HCT116 (cell line): ENCODE measurements at regions not wholly inside any gene's neighbourhood (a gene's known extent, or its start where the extent isn't known, plus 50 kb on each side); places are given as distances from the start of the nearest gene placed in this dataset.

Experiments
- ATAC-seq: fragments of 200-7000 bp; cut with Tn5 transposase; 2 replicates; pipeline ENCODE4 v1.9.1; 2020; ENCODE audit warnings: mild to moderate bottlenecking, moderate library complexity
- BruUV-seq: library from RNA; stranded (reverse); fragments of 400-500 nt; replicated peaks from 2 replicates; lab custom pipeline; 2021; lab: Mats Ljungman, UMichigan
- CTCF ChIA-PET: fragments of 300-600 bp; sonication (Branson Sonifier 250); formaldehyde crosslinking; loops from one replicate; lab custom pipeline; 2021; ENCODE audit warnings: antibody characterized with exemption; lab: Charles Lee
- POLR2A ChIA-PET: fragments of 300-600, 350-600 bp; sonication (Branson Sonifier 250); formaldehyde crosslinking; loops from one replicate; lab custom pipeline; 2021; ENCODE audit warnings: antibody characterized with exemption; lab: Charles Lee
- RAD21 ChIA-PET, 2 experiments: fragments of 300-600 bp; sonication (Branson Sonifier 250); formaldehyde crosslinking; loops; one replicate each; lab custom pipeline; 2023; ENCODE audit warnings: low total read pairs in 2 of 2; ENCODE audit not compliant: uncharacterized antibody in 2 of 2, unreplicated experiment in 2 of 2, low non-redundant PET in 1 of 2; lab: Charles Lee
- DNase-seq: peaks from one replicate; pipeline ENCODE4 v3.0.0-alpha.2; 2010; ENCODE audit warnings: low read depth, low spot score
- H2AFZ ChIP-seq: fragments of 200-600 bp; shearing (Covaris generic), sonication (generic); 2 replicates; pipeline ENCODE4 v1.6.1; 2017; ENCODE audit warnings: low read depth, mixed run types, mixed read lengths, antibody characterized with exemption, low read length; ENCODE audit not compliant: poor library complexity, severe bottlenecking
- H3K27ac ChIP-seq: 2 replicates; pipeline ENCODE4 v1.5.1; 2012; ENCODE audit warnings: low read depth, low read length
- H3K27me3 ChIP-seq: fragments of 200-600 bp; sonication (generic); 2 replicates; pipeline ENCODE4 v1.6.1; 2016; ENCODE audit warnings: mixed run types, low read length, mixed read lengths; ENCODE audit not compliant: insufficient read depth
- H3K36me3 ChIP-seq, 2 experiments: fragments of 200-500 bp in 1 of 2; fragments of 200-600 bp in 1 of 2; sonication (Bioruptor generic) in 1 of 2; sonication (generic) in 1 of 2; 2 replicates each; pipeline versions ENCODE4 v1.5.1 to v1.6.1; 2014 to 2016; ENCODE audit warnings: low read length in 2 of 2, inconsistent platforms in 1 of 2, mixed read lengths in 1 of 2, mixed run types in 1 of 2; ENCODE audit not compliant: insufficient read depth in 2 of 2, control insufficient read depth in 1 of 2
- H3K4me1 ChIP-seq, 2 experiments: fragments of 200-600 bp in 1 of 2; sonication (generic) in 1 of 2; 2 replicates each; pipeline versions ENCODE4 v1.5.1 to v1.6.1; 2012 to 2017; ENCODE audit warnings: low read length in 2 of 2, inconsistent platforms in 1 of 2, mild to moderate bottlenecking in 1 of 2, mixed read lengths in 1 of 2, mixed run types in 1 of 2, moderate library complexity in 1 of 2; ENCODE audit not compliant: insufficient read depth in 2 of 2, control insufficient read depth in 1 of 2
- H3K4me2 ChIP-seq: fragments of 200-600 bp; sonication (generic); 2 replicates; pipeline ENCODE4 v1.6.1; 2017; ENCODE audit warnings: mixed run types, low read length, mixed read lengths
- H3K4me3 ChIP-seq, 2 experiments: fragments of 200-600 bp in 1 of 2; sonication (generic) in 1 of 2; replicated peaks in 1 of 2; 2 replicates each; pipeline ENCODE4 v1.5.1; 2011 to 2016; ENCODE audit warnings: low read length in 2 of 2, control low read depth in 1 of 2, low read depth in 1 of 2, mild to moderate bottlenecking in 1 of 2, mixed read lengths in 1 of 2, mixed run types in 1 of 2
- H3K79me2 ChIP-seq: fragments of 200-600 bp; sonication (generic); 2 replicates; pipeline ENCODE4 v1.6.1; 2017; ENCODE audit warnings: mild to moderate bottlenecking, mixed run types, low read length, moderate library complexity, mixed read lengths; ENCODE audit not compliant: insufficient read depth
- H3K9ac ChIP-seq: fragments of 200-600 bp; sonication (generic); 2 replicates; pipeline ENCODE4 v1.6.1; 2016; ENCODE audit warnings: low read length, mixed read lengths
- H3K9me2 ChIP-seq: fragments of 200-600 bp; sonication (generic), shearing (Covaris generic); 2 replicates; pipeline ENCODE4 v1.6.1; 2017; ENCODE audit warnings: mixed run types, mild to moderate bottlenecking, moderate library complexity; ENCODE audit not compliant: insufficient read depth
- H3K9me3 ChIP-seq, 2 experiments: fragments of 200-500 bp in 1 of 2; fragments of 200-600 bp in 1 of 2; sonication (Bioruptor generic) in 1 of 2; sonication (generic) in 1 of 2; 2 replicates each; pipeline ENCODE4 v1.6.1; 2014 to 2017; ENCODE audit warnings: low read length in 2 of 2, mixed read lengths in 2 of 2, inconsistent platforms in 1 of 2, low read depth in 1 of 2, mild to moderate bottlenecking in 1 of 2, mixed run types in 1 of 2, moderate library complexity in 1 of 2; ENCODE audit not compliant: control insufficient read depth in 1 of 2, insufficient read depth in 1 of 2
- H4K20me1 ChIP-seq: fragments of 200-600 bp; sonication (generic), shearing (Covaris generic); 2 replicates; pipeline ENCODE4 v1.6.1; 2017; ENCODE audit warnings: mixed run types, mild to moderate bottlenecking, moderate library complexity; ENCODE audit not compliant: insufficient read depth
- CBX3 ChIP-seq: IDR thresholded peaks from 2 replicates; pipeline ENCODE4 v1.6.1; 2012; ENCODE audit warnings: low read depth
- ELF1 ChIP-seq: IDR thresholded peaks from 2 replicates; pipeline ENCODE4 v1.6.1; 2012; ENCODE audit warnings: low read depth, borderline replicate concordance
- EZH2phosphoT487 ChIP-seq: fragments of 200-600 bp; IDR thresholded peaks from 2 replicates; pipeline ENCODE4 v1.6.1; 2018; ENCODE audit warnings: antibody characterized with exemption, borderline replicate concordance
- FOSL1 ChIP-seq: IDR thresholded peaks from 2 replicates; pipeline ENCODE4 v1.6.1; 2012; ENCODE audit warnings: low read depth
- POLR2A ChIP-seq: IDR thresholded peaks from 2 replicates; pipeline ENCODE4 v1.7.0; 2011; ENCODE audit warnings: borderline replicate concordance; ENCODE audit not compliant: insufficient read depth, insufficient read length; ENCODE audit errors: extremely low read depth
- POLR2AphosphoS5 ChIP-seq: IDR thresholded peaks from 2 replicates; pipeline ENCODE4 v1.6.1; 2011; ENCODE audit warnings: mild to moderate bottlenecking, low read depth, low read length, moderate library complexity
- RAD21 ChIP-seq: IDR thresholded peaks from 2 replicates; pipeline ENCODE4 v1.6.1; 2012; ENCODE audit warnings: low read depth, mild to moderate bottlenecking
- SIN3A ChIP-seq: IDR thresholded peaks from 2 replicates; pipeline ENCODE4 v1.6.1; 2012; ENCODE audit warnings: low read depth
- SP1 ChIP-seq: IDR thresholded peaks from 2 replicates; pipeline ENCODE4 v1.6.1; 2012; ENCODE audit warnings: low read depth
- SRF ChIP-seq: IDR thresholded peaks from 2 replicates; pipeline ENCODE4 v1.6.1; 2012; ENCODE audit warnings: low read depth
- TCF7L2 ChIP-seq: IDR thresholded peaks from 2 replicates; pipeline ENCODE4 v1.7.0; 2011; ENCODE audit warnings: borderline replicate concordance, inconsistent platforms; ENCODE audit not compliant: insufficient read depth, insufficient read length; ENCODE audit errors: extremely low read depth
- ZFX ChIP-seq: fragments of 450-650 bp; IDR thresholded peaks from 2 replicates; pipeline ENCODE4 v1.6.1; 2017
- ZNF274 ChIP-seq: fragments of 200-500 bp; sonication (Bioruptor generic); IDR thresholded peaks from 2 replicates; pipeline ENCODE4 v1.6.1; 2014; ENCODE audit warnings: mild to moderate bottlenecking, low read depth, low read length, inconsistent platforms
- intact Hi-C: fragments of 100-400 bp; cut with micrococcal nuclease; formaldehyde crosslinking; loops from 2 replicates; pipeline ENCODE4 v1.10.0; 2022
- TF ChIP-seq, protein P1 (sequence below), 3 experiments: fragments of 200-600 bp in 1 of 3; sonication (generic) in 1 of 3; IDR thresholded peaks in 2 of 3; conservative IDR thresholded peaks in 1 of 3; 2 replicates each; pipeline ENCODE4 v1.5.1; 2012 to 2017; ENCODE audit warnings: low read depth in 2 of 3, low read length in 2 of 3, antibody characterized with exemption in 1 of 3, borderline replicate concordance in 1 of 3, control low read depth in 1 of 3, mild to moderate bottlenecking in 1 of 3, mixed read lengths in 1 of 3, mixed run types in 1 of 3, moderate library complexity in 1 of 3; ENCODE audit not compliant: insufficient read depth in 1 of 3
- TF ChIP-seq, protein P2 (sequence below): IDR thresholded peaks from 2 replicates; pipeline ENCODE4 v1.6.1; 2012

DNA sequence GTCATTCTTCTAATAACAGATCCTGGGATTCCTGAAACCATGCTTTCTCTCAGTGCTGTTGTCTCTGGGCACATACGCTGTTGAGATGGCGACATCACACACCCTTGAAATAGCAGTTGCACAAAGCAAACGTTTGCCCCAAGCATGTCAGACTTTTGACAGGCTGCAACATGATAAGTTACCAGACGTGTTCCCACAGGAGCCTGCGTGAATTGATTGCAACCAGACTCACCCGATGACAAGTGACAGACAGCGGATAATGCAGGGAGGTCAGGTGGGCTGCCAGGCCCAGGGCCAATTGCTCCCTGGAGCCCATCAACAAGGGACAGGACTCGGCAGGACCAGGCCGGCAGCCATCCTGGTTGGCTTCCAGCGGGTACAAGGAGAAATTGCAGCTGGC, 310.9 kb downstream of the SIPA1L2 start:
- CTCF ChIA-PET: no interaction called here
- H3K4me3 ChIP-seq: no peak overlapping the region
- H3K27ac ChIP-seq: no peak overlapping the region
- BruUV-seq: no TSS peak
- H3K36me3 ChIP-seq: no peaks in the 10 kb centered on the region
- no peaks in the 10 kb centered on the region for H3K9me2 ChIP-seq
- no peak overlapping the region for H2AFZ ChIP-seq
- RAD21 ChIA-PET: no interaction called here
- H3K79me2 ChIP-seq: no peaks in the 10 kb centered on the region
- no peaks in the 10 kb centered on the region for H3K27me3 ChIP-seq
- H3K4me2 ChIP-seq: no peak overlapping the region
- no peaks in the 10 kb centered on the region for H3K9me3 ChIP-seq
- ATAC-seq: no peak
- H4K20me1 ChIP-seq: no peaks in the 10 kb centered on the region
- no peak for DNase-seq
- H3K9ac ChIP-seq: no peak overlapping the region
- TF ChIP-seq ZNF274 (no peak), SIN3A (no peak), FOSL1 (no peak), RAD21 (no peak), SP1 (no peak), POLR2A (no peak), CBX3 (no peak)
- TF ChIP-seq, protein P1, sequence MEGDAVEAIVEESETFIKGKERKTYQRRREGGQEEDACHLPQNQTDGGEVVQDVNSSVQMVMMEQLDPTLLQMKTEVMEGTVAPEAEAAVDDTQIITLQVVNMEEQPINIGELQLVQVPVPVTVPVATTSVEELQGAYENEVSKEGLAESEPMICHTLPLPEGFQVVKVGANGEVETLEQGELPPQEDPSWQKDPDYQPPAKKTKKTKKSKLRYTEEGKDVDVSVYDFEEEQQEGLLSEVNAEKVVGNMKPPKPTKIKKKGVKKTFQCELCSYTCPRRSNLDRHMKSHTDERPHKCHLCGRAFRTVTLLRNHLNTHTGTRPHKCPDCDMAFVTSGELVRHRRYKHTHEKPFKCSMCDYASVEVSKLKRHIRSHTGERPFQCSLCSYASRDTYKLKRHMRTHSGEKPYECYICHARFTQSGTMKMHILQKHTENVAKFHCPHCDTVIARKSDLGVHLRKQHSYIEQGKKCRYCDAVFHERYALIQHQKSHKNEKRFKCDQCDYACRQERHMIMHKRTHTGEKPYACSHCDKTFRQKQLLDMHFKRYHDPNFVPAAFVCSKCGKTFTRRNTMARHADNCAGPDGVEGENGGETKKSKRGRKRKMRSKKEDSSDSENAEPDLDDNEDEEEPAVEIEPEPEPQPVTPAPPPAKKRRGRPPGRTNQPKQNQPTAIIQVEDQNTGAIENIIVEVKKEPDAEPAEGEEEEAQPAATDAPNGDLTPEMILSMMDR (IDR thresholded peaks at IDR 0.05 in 2 of 3, conservative IDR thresholded peaks at IDR 0.05 in 1 of 3; ENCODE audit: borderline replicate concordance in 1 of 3, insufficient read depth in 1 of 3, low read depth in 2 of 3, low read length in 2 of 3): no peak
- TF ChIP-seq, protein P2, sequence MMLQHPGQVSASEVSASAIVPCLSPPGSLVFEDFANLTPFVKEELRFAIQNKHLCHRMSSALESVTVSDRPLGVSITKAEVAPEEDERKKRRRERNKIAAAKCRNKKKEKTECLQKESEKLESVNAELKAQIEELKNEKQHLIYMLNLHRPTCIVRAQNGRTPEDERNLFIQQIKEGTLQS: no peak
- POLR2A ChIA-PET: no interaction called here
- intact Hi-C loops: no loop called here
- H3K4me1 ChIP-seq: no peaks in the 10 kb centered on the region

DNA sequence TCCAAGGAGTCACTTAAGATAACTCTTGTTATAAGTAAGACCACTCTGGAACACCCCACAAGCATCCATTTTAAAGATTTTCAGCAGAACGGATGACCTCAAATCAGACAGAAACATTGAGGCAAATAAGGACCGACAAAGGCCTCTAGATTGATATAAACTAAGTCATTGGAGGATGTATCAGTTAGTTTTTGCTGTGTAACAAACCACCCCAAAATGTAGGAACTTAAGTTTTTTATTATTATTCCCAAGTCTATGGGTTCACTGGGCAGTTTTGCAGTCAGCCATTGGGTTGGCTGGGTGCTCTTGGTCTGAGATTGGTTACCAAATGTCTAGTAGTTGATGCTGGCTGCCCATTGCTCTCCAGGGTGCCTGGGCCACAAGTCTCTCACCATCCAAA, 311.8 kb downstream of the SIPA1L2 start:
- no peaks in the 10 kb centered on the region for H3K27me3 ChIP-seq
- no TSS peak for BruUV-seq
- no peak overlapping the region for H3K27ac ChIP-seq
- ChIA-PET POLR2A (no interaction called here), RAD21 (no interaction called here), CTCF (no interaction called here)
- H3K36me3 ChIP-seq: no peaks in the 10 kb centered on the region
- intact Hi-C loops: no loop called here
- no peaks in the 10 kb centered on the region for H3K9me3 ChIP-seq
- H3K4me3 ChIP-seq: no peak overlapping the region
- H3K9ac ChIP-seq: no peak overlapping the region
- H3K4me2 ChIP-seq: no peak overlapping the region
- no peaks in the 10 kb centered on the region for H4K20me1 ChIP-seq
- H3K79me2 ChIP-seq: no peaks in the 10 kb centered on the region
- H3K4me1 ChIP-seq: no peaks in the 10 kb centered on the region
- H2AFZ ChIP-seq: no peak overlapping the region
- TF ChIP-seq ELF1 (no peak), RAD21 (no peak), CBX3 (no peak), POLR2AphosphoS5 (no peak), EZH2phosphoT487 (no peak), ZFX (no peak), TCF7L2 (no peak), FOSL1 (no peak), SRF (no peak)
- no peak for DNase-seq
- ATAC-seq: no peak
- no peaks in the 10 kb centered on the region for H3K9me2 ChIP-seq
